HCT116 (cell line): ENCODE measurements at regions not wholly inside any gene's neighbourhood (a gene's known extent, or its start where the extent isn't known, plus 50 kb on each side); places are given as distances from the start of the nearest gene placed in this dataset.

ENCODE experiments used
- EGR1 ChIP-seq: IDR thresholded peaks from 2 replicates; pipeline ENCODE4 v1.6.1; 2012; ENCODE audit warnings: low read depth
- EZH2 ChIP-seq: fragments of 200-600 bp; sonication (generic); IDR thresholded peaks from 2 replicates; pipeline ENCODE4 v1.6.1; 2017; ENCODE audit warnings: antibody characterized with exemption, mixed run types
- EZH2phosphoT487 ChIP-seq: fragments of 200-600 bp; IDR thresholded peaks from 2 replicates; pipeline ENCODE4 v1.6.1; 2018; ENCODE audit warnings: antibody characterized with exemption, borderline replicate concordance
- FOSL1 ChIP-seq: IDR thresholded peaks from 2 replicates; pipeline ENCODE4 v1.6.1; 2012; ENCODE audit warnings: low read depth
- JUND ChIP-seq: IDR thresholded peaks from 2 replicates; pipeline ENCODE4 v1.6.1; 2012
- POLR2A ChIP-seq: IDR thresholded peaks from 2 replicates; pipeline ENCODE4 v1.7.0; 2011; ENCODE audit warnings: borderline replicate concordance; ENCODE audit not compliant: insufficient read depth, insufficient read length; ENCODE audit errors: extremely low read depth
- POLR2AphosphoS5 ChIP-seq: IDR thresholded peaks from 2 replicates; pipeline ENCODE4 v1.6.1; 2011; ENCODE audit warnings: mild to moderate bottlenecking, low read depth, low read length, moderate library complexity
- SIN3A ChIP-seq: IDR thresholded peaks from 2 replicates; pipeline ENCODE4 v1.6.1; 2012; ENCODE audit warnings: low read depth
- SRF ChIP-seq: IDR thresholded peaks from 2 replicates; pipeline ENCODE4 v1.6.1; 2012; ENCODE audit warnings: low read depth
- TCF7L2 ChIP-seq: IDR thresholded peaks from 2 replicates; pipeline ENCODE4 v1.7.0; 2011; ENCODE audit warnings: borderline replicate concordance, inconsistent platforms; ENCODE audit not compliant: insufficient read depth, insufficient read length; ENCODE audit errors: extremely low read depth
- ZFX ChIP-seq: fragments of 450-650 bp; IDR thresholded peaks from 2 replicates; pipeline ENCODE4 v1.6.1; 2017
- TF ChIP-seq, protein P1 (sequence below), 3 experiments: fragments of 200-600 bp in 1 of 3; sonication (generic) in 1 of 3; IDR thresholded peaks in 2 of 3; conservative IDR thresholded peaks in 1 of 3; 2 replicates each; pipeline ENCODE4 v1.5.1; 2012 to 2017; ENCODE audit warnings: low read depth in 2 of 3, low read length in 2 of 3, antibody characterized with exemption in 1 of 3, borderline replicate concordance in 1 of 3, control low read depth in 1 of 3, mild to moderate bottlenecking in 1 of 3, mixed read lengths in 1 of 3, mixed run types in 1 of 3, moderate library complexity in 1 of 3; ENCODE audit not compliant: insufficient read depth in 1 of 3
- TF ChIP-seq, protein P2 (sequence below): IDR thresholded peaks from 2 replicates; pipeline ENCODE4 v1.6.1; 2011; ENCODE audit warnings: mild to moderate bottlenecking, low read length, moderate library complexity; ENCODE audit not compliant: insufficient replicate concordance; ENCODE audit errors: extremely low read depth
- TF ChIP-seq, protein P3 (sequence below): IDR thresholded peaks from 2 replicates; pipeline ENCODE4 v1.6.1; 2012

DNA sequence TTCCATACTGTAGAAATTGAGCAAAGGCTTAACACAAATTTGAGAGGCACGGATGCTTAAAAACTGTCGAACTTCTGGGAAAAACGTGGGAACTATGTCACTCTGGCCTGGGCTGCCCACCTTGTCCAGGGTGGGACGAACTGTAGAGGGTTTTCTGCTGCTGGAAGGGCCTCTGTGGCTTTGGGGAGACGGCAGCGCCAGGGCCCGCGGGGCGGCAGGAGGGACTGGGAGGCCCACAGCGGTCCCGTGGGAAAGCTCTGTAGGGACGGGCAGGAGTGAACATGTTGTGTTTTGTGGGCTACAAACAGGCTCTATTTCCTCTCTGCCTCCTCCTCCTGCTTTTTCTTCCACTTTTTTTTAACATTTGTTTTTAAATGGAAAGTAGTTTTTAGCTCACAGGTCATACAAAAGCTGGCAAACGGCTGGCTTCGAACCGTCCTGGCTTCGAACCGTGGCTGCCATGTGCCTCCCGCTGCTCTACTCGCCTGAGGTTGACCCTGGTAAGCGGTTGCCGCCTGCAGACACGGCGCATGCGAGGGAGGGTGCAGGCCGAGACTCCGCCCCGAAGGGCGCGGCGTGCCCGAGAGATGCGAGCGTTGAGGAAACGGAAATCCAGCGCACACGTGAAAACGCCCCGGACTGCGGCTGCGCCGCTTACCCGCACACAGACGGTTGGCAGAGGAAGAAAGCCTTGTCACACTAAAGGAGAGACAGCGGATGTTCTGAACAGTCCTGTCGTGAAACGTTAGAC is 382.3 kb upstream of the ZFP42 start:
- TF ChIP-seq, protein P1, sequence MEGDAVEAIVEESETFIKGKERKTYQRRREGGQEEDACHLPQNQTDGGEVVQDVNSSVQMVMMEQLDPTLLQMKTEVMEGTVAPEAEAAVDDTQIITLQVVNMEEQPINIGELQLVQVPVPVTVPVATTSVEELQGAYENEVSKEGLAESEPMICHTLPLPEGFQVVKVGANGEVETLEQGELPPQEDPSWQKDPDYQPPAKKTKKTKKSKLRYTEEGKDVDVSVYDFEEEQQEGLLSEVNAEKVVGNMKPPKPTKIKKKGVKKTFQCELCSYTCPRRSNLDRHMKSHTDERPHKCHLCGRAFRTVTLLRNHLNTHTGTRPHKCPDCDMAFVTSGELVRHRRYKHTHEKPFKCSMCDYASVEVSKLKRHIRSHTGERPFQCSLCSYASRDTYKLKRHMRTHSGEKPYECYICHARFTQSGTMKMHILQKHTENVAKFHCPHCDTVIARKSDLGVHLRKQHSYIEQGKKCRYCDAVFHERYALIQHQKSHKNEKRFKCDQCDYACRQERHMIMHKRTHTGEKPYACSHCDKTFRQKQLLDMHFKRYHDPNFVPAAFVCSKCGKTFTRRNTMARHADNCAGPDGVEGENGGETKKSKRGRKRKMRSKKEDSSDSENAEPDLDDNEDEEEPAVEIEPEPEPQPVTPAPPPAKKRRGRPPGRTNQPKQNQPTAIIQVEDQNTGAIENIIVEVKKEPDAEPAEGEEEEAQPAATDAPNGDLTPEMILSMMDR (IDR thresholded peaks at IDR 0.05 in 2 of 3, conservative IDR thresholded peaks at IDR 0.05 in 1 of 3; ENCODE audit: borderline replicate concordance in 1 of 3, insufficient read depth in 1 of 3, low read depth in 2 of 3, low read length in 2 of 3) = no peak
- TF ChIP-seq POLR2A (no peak), EZH2 (no peak), EGR1 (no peak), SRF (no peak), ZFX (no peak), TCF7L2 (no peak), FOSL1 (no peak), JUND (no peak), POLR2AphosphoS5 (no peak), EZH2phosphoT487 (no peak), SIN3A (no peak)
- TF ChIP-seq, protein P2, sequence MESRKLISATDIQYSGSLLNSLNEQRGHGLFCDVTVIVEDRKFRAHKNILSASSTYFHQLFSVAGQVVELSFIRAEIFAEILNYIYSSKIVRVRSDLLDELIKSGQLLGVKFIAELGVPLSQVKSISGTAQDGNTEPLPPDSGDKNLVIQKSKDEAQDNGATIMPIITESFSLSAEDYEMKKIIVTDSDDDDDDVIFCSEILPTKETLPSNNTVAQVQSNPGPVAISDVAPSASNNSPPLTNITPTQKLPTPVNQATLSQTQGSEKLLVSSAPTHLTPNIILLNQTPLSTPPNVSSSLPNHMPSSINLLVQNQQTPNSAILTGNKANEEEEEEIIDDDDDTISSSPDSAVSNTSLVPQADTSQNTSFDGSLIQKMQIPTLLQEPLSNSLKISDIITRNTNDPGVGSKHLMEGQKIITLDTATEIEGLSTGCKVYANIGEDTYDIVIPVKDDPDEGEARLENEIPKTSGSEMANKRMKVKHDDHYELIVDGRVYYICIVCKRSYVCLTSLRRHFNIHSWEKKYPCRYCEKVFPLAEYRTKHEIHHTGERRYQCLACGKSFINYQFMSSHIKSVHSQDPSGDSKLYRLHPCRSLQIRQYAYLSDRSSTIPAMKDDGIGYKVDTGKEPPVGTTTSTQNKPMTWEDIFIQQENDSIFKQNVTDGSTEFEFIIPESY = no peak
- TF ChIP-seq, protein P3, sequence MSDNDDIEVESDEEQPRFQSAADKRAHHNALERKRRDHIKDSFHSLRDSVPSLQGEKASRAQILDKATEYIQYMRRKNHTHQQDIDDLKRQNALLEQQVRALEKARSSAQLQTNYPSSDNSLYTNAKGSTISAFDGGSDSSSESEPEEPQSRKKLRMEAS = no peak
